Amygdala (tissue), 56 donors: ENCODE measurements at regions not wholly inside any gene's neighbourhood (a gene's known extent, or its start where the extent isn't known, plus 50 kb on each side); places are given as distances from the start of the nearest gene placed in this dataset.

Experiments used
- DNase-seq, 56 donors: peaks; one replicate each; lab custom pipeline; 2025; lab: John Stamatoyannopoulos, UW

- peak in 15 of 56 donors; percentile 10 to 74 (median 43) for DNase-seq
These were observed 480.0 kb downstream of the TOX3 start for GRCh38 chr16:52066962-52067361.

GRCh38 chr16:52056259-52056658 is 490.7 kb downstream of the TOX3 start:
- no peak for DNase-seq

GRCh38 chr16:52055381-52055780 is 491.6 kb downstream of the TOX3 start:
- no peak for DNase-seq

- DNase-seq: no peak
These were observed 492.6 kb downstream of the TOX3 start for GRCh38 chr16:52054326-52054725.

- DNase-seq: no peak
These were observed 494.1 kb downstream of the TOX3 start for GRCh38 chr16:52052818-52053217.

GRCh38 chr16:52051414-52052172 is 495.4 kb downstream of the TOX3 start:
- DNase-seq: peak in 8 of 56 donors; percentile 4 to 38 (median 9)

- DNase-seq: no peak
These were observed 496.5 kb downstream of the TOX3 start for GRCh38 chr16:52050418-52050817.

- DNase-seq: no peak
These were observed 511.5 kb downstream of the TOX3 start for GRCh38 chr16:52035436-52035835.

GRCh38 chr16:52034830-52035229 is 512.1 kb downstream of the TOX3 start:
- DNase-seq: no peak

- DNase-seq: no peak
These were observed 513.0 kb downstream of the TOX3 start for GRCh38 chr16:52033992-52034391.

GRCh38 chr16:52022980-52023379 is 524.0 kb downstream of the TOX3 start:
- DNase-seq: no peak

GRCh38 chr16:52022177-52022576 is 524.8 kb downstream of the TOX3 start:
- DNase-seq: no peak

GRCh38 chr16:52016387-52016786 is 530.6 kb downstream of the TOX3 start:
- DNase-seq: no peak

GRCh38 chr16:52005551-52005950 is 541.4 kb downstream of the TOX3 start:
- no peak for DNase-seq

- DNase-seq: no peak
These were observed 542.6 kb downstream of the TOX3 start for GRCh38 chr16:52004343-52004742.

GRCh38 chr16:52002026-52002425 is 544.9 kb downstream of the TOX3 start:
- DNase-seq: no peak

- DNase-seq: no peak
These were observed 550.4 kb downstream of the TOX3 start for GRCh38 chr16:51996516-51996915.

- peak in 1 of 56 donors; percentile 53 for DNase-seq
These were observed 552.3 kb downstream of the TOX3 start for GRCh38 chr16:51994597-51994996.

GRCh38 chr16:51989637-51990230 is 557.2 kb downstream of the TOX3 start:
- DNase-seq: no peak

- no peak for DNase-seq
These were observed 558.0 kb downstream of the TOX3 start for GRCh38 chr16:51988977-51989376.

GRCh38 chr16:51987519-51987918 is 559.4 kb downstream of the TOX3 start:
- no peak for DNase-seq

GRCh38 chr16:51986717-51987116 is 560.2 kb downstream of the TOX3 start:
- no peak for DNase-seq
